ENCODE measurements at regions not wholly inside any gene's neighbourhood (a gene's known extent, or its start where the extent isn't known, plus 50 kb on each side); places are given as distances from the start of the nearest gene placed in this dataset.

DNA sequence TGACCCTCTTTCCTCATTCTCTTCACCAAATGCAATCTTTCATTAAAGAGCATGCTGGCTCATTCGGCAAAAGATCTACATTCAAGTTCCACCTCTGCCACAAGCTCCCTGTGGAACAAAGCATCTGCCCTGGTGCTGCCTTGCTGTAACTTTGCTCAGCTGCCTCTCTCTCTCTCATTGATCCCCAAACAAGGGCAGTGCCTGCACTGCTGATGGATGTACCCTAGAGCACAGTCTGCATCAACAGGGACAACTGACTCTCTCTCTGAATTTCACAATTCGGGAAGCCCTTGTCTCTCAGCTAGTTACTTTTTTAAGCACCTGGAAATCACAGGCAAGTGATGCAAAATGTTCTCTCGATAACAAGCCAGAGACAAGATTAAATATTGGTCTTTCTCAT is 174.0 kb upstream of the DIO2 start:
- DNase-seq (ENCODE audit: low spot score), result no peak
- H3K27ac Mint-ChIP-seq (ENCODE audit: unreplicated experiment), result no peak overlapping the region
- H3K9me3 Mint-ChIP-seq (ENCODE audit: low read depth), result peaks cover 1% of the 10 kb centered on the region
- H3K27me3 Mint-ChIP-seq (ENCODE audit: low read depth), result no peaks in the 10 kb centered on the region
- TF ChIP-seq, protein P1, sequence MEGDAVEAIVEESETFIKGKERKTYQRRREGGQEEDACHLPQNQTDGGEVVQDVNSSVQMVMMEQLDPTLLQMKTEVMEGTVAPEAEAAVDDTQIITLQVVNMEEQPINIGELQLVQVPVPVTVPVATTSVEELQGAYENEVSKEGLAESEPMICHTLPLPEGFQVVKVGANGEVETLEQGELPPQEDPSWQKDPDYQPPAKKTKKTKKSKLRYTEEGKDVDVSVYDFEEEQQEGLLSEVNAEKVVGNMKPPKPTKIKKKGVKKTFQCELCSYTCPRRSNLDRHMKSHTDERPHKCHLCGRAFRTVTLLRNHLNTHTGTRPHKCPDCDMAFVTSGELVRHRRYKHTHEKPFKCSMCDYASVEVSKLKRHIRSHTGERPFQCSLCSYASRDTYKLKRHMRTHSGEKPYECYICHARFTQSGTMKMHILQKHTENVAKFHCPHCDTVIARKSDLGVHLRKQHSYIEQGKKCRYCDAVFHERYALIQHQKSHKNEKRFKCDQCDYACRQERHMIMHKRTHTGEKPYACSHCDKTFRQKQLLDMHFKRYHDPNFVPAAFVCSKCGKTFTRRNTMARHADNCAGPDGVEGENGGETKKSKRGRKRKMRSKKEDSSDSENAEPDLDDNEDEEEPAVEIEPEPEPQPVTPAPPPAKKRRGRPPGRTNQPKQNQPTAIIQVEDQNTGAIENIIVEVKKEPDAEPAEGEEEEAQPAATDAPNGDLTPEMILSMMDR (IDR thresholded peaks at IDR 0.05), result no peak
- no peak overlapping the region for H3K4me3 Mint-ChIP-seq (ENCODE audit: unreplicated experiment)
- no peaks in the 10 kb centered on the region for H3K36me3 Mint-ChIP-seq (ENCODE audit: low read depth)
- peaks cover 42% of the 10 kb centered on the region for H3K4me1 Mint-ChIP-seq (ENCODE audit: low read depth)

DNA sequence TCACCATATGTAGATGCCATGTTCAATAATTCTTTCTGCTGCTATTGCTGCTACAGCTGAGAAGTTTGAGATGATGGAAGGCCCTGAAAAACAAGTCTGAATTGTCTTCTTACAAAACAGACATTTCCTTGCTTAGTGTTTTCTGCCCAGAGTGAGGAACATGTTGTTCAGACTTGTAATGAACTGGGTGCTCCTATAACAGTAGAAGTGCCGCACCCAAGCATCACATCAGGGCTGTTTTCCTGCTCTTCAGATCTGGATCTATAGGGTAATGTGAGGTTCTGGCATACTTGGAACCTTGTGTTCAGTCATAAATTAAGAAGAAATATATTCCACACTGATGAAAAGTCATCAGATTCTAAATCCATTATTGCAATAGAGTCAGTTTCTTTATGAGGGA is 171.9 kb upstream of the DIO2 start:
- H3K4me3 Mint-ChIP-seq (ENCODE audit: unreplicated experiment), result no peak overlapping the region
- H3K9me3 Mint-ChIP-seq (ENCODE audit: low read depth), result no peaks in the 10 kb centered on the region
- H3K4me1 Mint-ChIP-seq (ENCODE audit: low read depth), result peaks cover 21% of the 10 kb centered on the region
- TF ChIP-seq, protein P1 (IDR thresholded peaks at IDR 0.05), result no peak
- no peaks in the 10 kb centered on the region for H3K27me3 Mint-ChIP-seq (ENCODE audit: low read depth)
- DNase-seq (ENCODE audit: low spot score), result no peak
- no peaks in the 10 kb centered on the region for H3K36me3 Mint-ChIP-seq (ENCODE audit: low read depth)
- H3K27ac Mint-ChIP-seq (ENCODE audit: unreplicated experiment), result no peak overlapping the region

GRCh38 chr14:80381807-80382363 is 170.6 kb upstream of the DIO2 start:
- TF ChIP-seq, protein P1 (IDR thresholded peaks at IDR 0.05), result no peak
- Mint-ChIP-seq H3K27me3 (ENCODE audit: low read depth) (no peaks in the 10 kb centered on the region), H3K4me1 (ENCODE audit: low read depth) (peaks cover 8% of the 10 kb centered on the region), H3K27ac (ENCODE audit: unreplicated experiment) (no peak overlapping the region), H3K4me3 (ENCODE audit: unreplicated experiment) (no peak overlapping the region), H3K36me3 (ENCODE audit: low read depth) (no peaks in the 10 kb centered on the region), H3K9me3 (ENCODE audit: low read depth) (no peaks in the 10 kb centered on the region)
- no peak for DNase-seq (ENCODE audit: low spot score)

DNA sequence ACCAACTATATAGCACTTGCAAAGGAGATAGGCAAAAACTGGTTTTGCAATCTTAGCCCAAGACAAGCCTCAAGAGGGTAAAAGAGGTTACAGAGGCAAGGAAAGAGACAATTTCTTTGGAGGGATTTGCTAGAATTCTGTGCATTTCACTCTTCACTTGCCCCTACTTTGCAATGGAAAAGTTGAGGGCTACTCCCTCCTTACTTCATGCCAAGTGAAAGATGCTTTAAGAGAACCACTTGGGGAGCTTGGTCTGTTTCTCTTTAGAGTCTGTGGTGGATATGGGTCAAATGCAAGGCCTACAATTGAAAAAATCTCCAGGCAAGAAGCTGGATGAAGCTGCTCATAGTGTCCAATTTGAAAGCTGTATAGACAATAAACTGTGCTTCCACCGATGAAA is 167.7 kb upstream of the DIO2 start:
- peaks cover 3% of the 10 kb centered on the region for H3K4me1 Mint-ChIP-seq (ENCODE audit: low read depth)
- no peak overlapping the region for H3K4me3 Mint-ChIP-seq (ENCODE audit: unreplicated experiment)
- TF ChIP-seq, protein P1 (IDR thresholded peaks at IDR 0.05), result no peak
- no peak overlapping the region for H3K27ac Mint-ChIP-seq (ENCODE audit: unreplicated experiment)
- H3K9me3 Mint-ChIP-seq (ENCODE audit: low read depth), result no peaks in the 10 kb centered on the region
- H3K36me3 Mint-ChIP-seq (ENCODE audit: low read depth), result no peaks in the 10 kb centered on the region
- no peaks in the 10 kb centered on the region for H3K27me3 Mint-ChIP-seq (ENCODE audit: low read depth)
- DNase-seq (ENCODE audit: low spot score), result no peak

DNA sequence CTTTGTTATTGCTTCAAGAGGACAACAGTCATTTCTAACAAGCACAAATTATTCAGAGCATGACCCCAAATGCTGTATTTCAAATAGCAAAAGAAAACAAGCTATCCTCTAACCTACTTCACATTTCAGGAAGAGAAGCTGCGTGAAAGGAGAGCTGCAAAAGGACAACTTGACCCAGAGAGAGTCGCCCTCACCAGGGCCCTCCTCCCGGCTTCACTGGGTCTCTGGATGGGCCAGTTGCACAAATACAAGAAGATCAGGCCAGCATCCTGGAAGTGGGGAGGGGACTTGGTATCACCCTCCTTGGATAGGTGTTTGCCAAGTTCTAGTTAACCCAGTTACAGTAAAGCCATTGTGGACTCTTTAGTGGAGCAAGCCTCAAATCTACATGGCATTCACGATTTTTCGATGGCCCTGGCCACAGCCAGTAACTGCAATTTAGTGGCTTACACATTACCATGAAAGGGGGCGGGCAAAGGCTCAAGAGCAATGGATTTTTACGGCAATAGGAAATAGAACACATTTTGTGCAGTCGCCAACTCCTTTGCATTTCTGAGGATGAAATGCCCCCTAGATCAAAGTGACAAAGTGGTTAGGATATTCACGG is 166.9 kb upstream of the DIO2 start:
- no peak overlapping the region for H3K4me3 Mint-ChIP-seq (ENCODE audit: unreplicated experiment)
- H3K36me3 Mint-ChIP-seq (ENCODE audit: low read depth), result no peaks in the 10 kb centered on the region
- peaks cover 2% of the 10 kb centered on the region for H3K4me1 Mint-ChIP-seq (ENCODE audit: low read depth)
- TF ChIP-seq, protein P1 (IDR thresholded peaks at IDR 0.05), result no peak
- H3K27ac Mint-ChIP-seq (ENCODE audit: unreplicated experiment), result no peak overlapping the region
- H3K27me3 Mint-ChIP-seq (ENCODE audit: low read depth), result no peaks in the 10 kb centered on the region
- H3K9me3 Mint-ChIP-seq (ENCODE audit: low read depth), result peaks cover 4% of the 10 kb centered on the region
- no peak for DNase-seq (ENCODE audit: low spot score)

Measured in chondrocyte (in vitro differentiated cells).